ENCODE measurements at regions not wholly inside any gene's neighbourhood (a gene's known extent, or its start where the extent isn't known, plus 50 kb on each side); places are given as distances from the start of the nearest gene placed in this dataset.

DNA sequence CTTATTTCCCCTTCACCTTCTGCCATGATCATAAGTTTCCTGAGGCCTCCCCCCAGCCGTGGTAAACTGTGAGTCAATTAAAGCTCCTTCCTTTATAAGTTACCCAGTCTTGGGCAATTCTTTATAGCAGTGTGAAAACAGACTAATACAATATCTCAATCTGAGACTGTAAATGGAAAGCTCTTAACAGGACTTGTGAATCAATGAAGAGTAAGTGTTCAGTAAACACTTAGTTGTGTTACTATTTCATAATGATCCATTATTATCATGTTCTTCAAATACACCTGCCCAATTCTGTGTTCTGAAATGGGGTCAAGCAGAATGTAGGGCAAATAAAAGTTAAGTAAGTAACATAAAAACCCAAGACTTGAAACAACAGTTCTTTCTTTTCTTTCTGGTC is 266.2 kb downstream of the TENT5A start:
- H3K79me2 ChIP-seq (ENCODE audit: control insufficient read depth in 1 of 2, insufficient read depth in 2 of 2, low read length in 2 of 2): no peaks in the 10 kb centered on the region
- H3K9ac ChIP-seq (replicated peaks in 1 of 4; ENCODE audit: extremely low read depth in 1 of 4, low read depth in 3 of 4, low read length in 3 of 4): no peak overlapping the region
- no peak overlapping the region for H2BK15ac ChIP-seq (ENCODE audit: low read length)
- no peak for DNase-seq (ENCODE audit: low read depth in 1 of 2, low spot score in 2 of 2)
- H3K4ac ChIP-seq (replicated peaks; ENCODE audit: insufficient read length, low read depth, low read length): no peak overlapping the region
- H3K23me2 ChIP-seq (ENCODE audit: low read depth, low read length): no peaks in the 10 kb centered on the region
- H3K4me2 ChIP-seq (ENCODE audit: insufficient read depth in 1 of 2, low read depth in 2 of 2, low read length in 2 of 2): no peak overlapping the region
- no peaks in the 10 kb centered on the region for H3K79me1 ChIP-seq (ENCODE audit: low read depth, low read length)
- no peaks in the 10 kb centered on the region for H3K36me3 ChIP-seq (ENCODE audit: control insufficient read depth in 2 of 4, insufficient read depth in 4 of 4, low read length in 3 of 4)
- H3K4me3 ChIP-seq (ENCODE audit: extremely low read depth in 1 of 4, insufficient read depth in 2 of 4, low read depth in 3 of 4, low read length in 4 of 4): no peak overlapping the region
- no peak overlapping the region for H2BK12ac ChIP-seq (ENCODE audit: low read depth, low read length)
- no peak overlapping the region for H2BK20ac ChIP-seq (ENCODE audit: low read length)
- H2AK5ac ChIP-seq (ENCODE audit: low read depth, low read length): no peak overlapping the region
- H2AFZ ChIP-seq (ENCODE audit: low read length): no peak overlapping the region
- CTCF ChIA-PET (ENCODE audit: partially characterized antibody): interaction anchor here (0.6 to 1.1 kb wide), 3 partner anchors 11 to 23 kb away, joined by 3 read pairs; no protein-coding TSS in a partner anchor
- no peaks in the 10 kb centered on the region for H3K4me1 ChIP-seq (replicated peaks in 1 of 4; ENCODE audit: control insufficient read depth in 3 of 4, insufficient read depth in 4 of 4, low read length in 3 of 4)
- no peak for FAIRE-seq
- no peaks in the 10 kb centered on the region for H3K9me3 ChIP-seq (ENCODE audit: insufficient read depth in 2 of 2, low read depth in 1 of 2, low read length in 1 of 2)
- H3K27ac ChIP-seq (ENCODE audit: low read depth, low read length): no peak overlapping the region
- no peak overlapping the region for H3K14ac ChIP-seq (ENCODE audit: insufficient read length)
- H2BK5ac ChIP-seq (ENCODE audit: low read depth, low read length): no peak overlapping the region
- H4K20me1 ChIP-seq (replicated peaks in 1 of 2; ENCODE audit: control insufficient read depth in 1 of 2, insufficient read depth in 2 of 2, low read length in 2 of 2): no peaks in the 10 kb centered on the region
- H4K5ac ChIP-seq (ENCODE audit: insufficient read length, low read depth, low read length): no peak overlapping the region
- H3K27me3 ChIP-seq (replicated peaks in 1 of 4; ENCODE audit: control insufficient read depth in 3 of 4, extremely low read depth in 1 of 4, insufficient read depth in 3 of 4, low read length in 3 of 4): no peaks in the 10 kb centered on the region
- no peak overlapping the region for H3K23ac ChIP-seq (ENCODE audit: insufficient read length)
- H3K18ac ChIP-seq (ENCODE audit: extremely low read depth, low read length): no peak overlapping the region
- H3K56ac ChIP-seq (replicated peaks; ENCODE audit: insufficient read length, low read depth, low read length): no peak overlapping the region
- 100% methylated on average over 1 of the region's 1 CpG; no CpG with 5 or more reads in 1 of the 2 experiments for WGBS, 2 experiments (ENCODE audit: extremely low coverage in 1 of 2, insufficient coverage in 1 of 2, insufficient read length in 1 of 2, insufficient replicate concordance in 2 of 2, low coverage in 1 of 2, low lambda C conversion rate in 2 of 2, missing lambda C conversion rate in 1 of 2)
- H4K91ac ChIP-seq (replicated peaks; ENCODE audit: insufficient read length, low read length): no peak overlapping the region
- POLR2A ChIA-PET (ENCODE audit: partially characterized antibody): no interaction called here
- no peak overlapping the region for H4K8ac ChIP-seq (ENCODE audit: extremely low read depth, insufficient read depth, low read length)
- no peak overlapping the region for H2BK120ac ChIP-seq (replicated peaks; ENCODE audit: low read depth, low read length)
- TF ChIP-seq SIN3A (conservative IDR thresholded peaks at IDR 0.05 in 1 of 2, IDR thresholded peaks at IDR 0.05 in 1 of 2; ENCODE audit: low read depth in 1 of 2, low read length in 2 of 2) (no peak), GABPA (IDR thresholded peaks at IDR 0.05; ENCODE audit: borderline replicate concordance, insufficient read depth, low read length) (no peak), KDM4A (IDR thresholded peaks at IDR 0.05; ENCODE audit: low read depth, low read length, severe bottlenecking) (no peak), PHF8 (conservative IDR thresholded peaks at IDR 0.05; ENCODE audit: low read depth, low read length) (no peak), RXRA (IDR thresholded peaks at IDR 0.05; ENCODE audit: insufficient read depth, low read depth, low read length) (no peak), E2F6 (IDR thresholded peaks at IDR 0.05) (no peak), JUN (IDR thresholded peaks at IDR 0.05; ENCODE audit: low read depth, low read length) (no peak), RBBP5 (IDR thresholded peaks at IDR 0.05; ENCODE audit: borderline replicate concordance, low read depth, low read length) (no peak), RNF2 (IDR thresholded peaks at IDR 0.05; ENCODE audit: borderline replicate concordance, low read depth, low read length, missing control alignments, poor library complexity, severe bottlenecking) (no peak), SUZ12 (IDR thresholded peaks at IDR 0.05; ENCODE audit: low read length) (no peak), NANOG (IDR thresholded peaks at IDR 0.05; ENCODE audit: insufficient read depth, low read depth, low read length, poor library complexity, severe bottlenecking) (no peak), CHD1 (IDR thresholded peaks at IDR 0.05; ENCODE audit: low read depth, low read length) (no peak)
- TF ChIP-seq, protein P1, sequence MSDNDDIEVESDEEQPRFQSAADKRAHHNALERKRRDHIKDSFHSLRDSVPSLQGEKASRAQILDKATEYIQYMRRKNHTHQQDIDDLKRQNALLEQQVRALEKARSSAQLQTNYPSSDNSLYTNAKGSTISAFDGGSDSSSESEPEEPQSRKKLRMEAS (IDR thresholded peaks at IDR 0.05): no peak

All from H1 (cell line).